GM13976 (cell line): ENCODE measurements at regions not wholly inside any gene's neighbourhood (a gene's known extent, or its start where the extent isn't known, plus 50 kb on each side); places are given as distances from the start of the nearest gene placed in this dataset.

Experiments used
- DNase-seq: peaks from one replicate; pipeline ENCODE4 v3.0.0; 2012; ENCODE audit warnings: low spot score
- in situ Hi-C: fragments of 300-500 bp; cut with MboI; formaldehyde crosslinking; loops from one replicate; pipeline ENCODE4 v1.12.0; 2022; ENCODE audit warnings: low sequenced_read_pairs, mixed read lengths, inconsistent platforms; ENCODE audit not compliant: unreplicated experiment
- TF ChIP-seq, protein P1 (sequence below): IDR thresholded peaks from 2 replicates; pipeline ENCODE4 v1.5.1; 2012; ENCODE audit warnings: borderline replicate concordance, mild to moderate bottlenecking; ENCODE audit not compliant: insufficient read depth; ENCODE audit errors: extremely low read depth, missing control alignments, control extremely low read depth

DNA sequence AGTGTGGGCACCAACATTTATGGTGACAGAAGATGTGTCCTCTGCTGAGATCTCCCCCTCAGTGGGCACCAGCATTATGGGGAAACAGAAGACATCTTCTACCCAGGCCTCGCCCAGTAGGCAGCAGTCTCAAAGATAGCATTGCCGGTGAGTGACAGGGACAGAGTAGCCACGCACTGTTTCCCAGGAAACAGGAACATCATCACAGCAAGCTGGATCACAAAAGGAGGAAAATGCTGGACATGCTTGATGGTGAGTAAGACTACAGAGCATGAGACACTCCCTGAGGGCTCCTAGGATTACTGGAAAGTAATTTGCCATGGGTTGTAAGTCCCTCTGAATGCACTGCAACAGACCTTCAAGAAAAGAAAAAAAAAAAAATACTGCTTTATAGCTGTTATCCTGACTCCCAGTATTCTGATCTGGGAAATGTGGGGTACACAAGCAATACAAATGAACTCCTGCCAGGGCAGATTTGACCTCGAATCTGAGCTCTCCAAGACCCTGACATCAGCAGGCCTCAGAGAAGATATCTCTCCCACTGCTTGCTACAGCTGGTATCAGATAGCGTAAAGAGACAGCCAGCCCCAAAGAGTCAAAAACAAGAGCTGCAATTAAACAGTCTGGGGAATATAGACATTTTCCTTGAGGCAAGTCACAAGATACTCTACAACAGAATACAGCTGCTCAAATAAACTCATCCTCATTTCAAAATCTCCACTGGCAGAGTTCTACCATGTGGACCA lies 180.4 kb downstream of the RBM26 start:
- no peak for DNase-seq
- in situ Hi-C loops, result no loop called here
- TF ChIP-seq, protein P1, sequence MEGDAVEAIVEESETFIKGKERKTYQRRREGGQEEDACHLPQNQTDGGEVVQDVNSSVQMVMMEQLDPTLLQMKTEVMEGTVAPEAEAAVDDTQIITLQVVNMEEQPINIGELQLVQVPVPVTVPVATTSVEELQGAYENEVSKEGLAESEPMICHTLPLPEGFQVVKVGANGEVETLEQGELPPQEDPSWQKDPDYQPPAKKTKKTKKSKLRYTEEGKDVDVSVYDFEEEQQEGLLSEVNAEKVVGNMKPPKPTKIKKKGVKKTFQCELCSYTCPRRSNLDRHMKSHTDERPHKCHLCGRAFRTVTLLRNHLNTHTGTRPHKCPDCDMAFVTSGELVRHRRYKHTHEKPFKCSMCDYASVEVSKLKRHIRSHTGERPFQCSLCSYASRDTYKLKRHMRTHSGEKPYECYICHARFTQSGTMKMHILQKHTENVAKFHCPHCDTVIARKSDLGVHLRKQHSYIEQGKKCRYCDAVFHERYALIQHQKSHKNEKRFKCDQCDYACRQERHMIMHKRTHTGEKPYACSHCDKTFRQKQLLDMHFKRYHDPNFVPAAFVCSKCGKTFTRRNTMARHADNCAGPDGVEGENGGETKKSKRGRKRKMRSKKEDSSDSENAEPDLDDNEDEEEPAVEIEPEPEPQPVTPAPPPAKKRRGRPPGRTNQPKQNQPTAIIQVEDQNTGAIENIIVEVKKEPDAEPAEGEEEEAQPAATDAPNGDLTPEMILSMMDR, result no peak

- TF ChIP-seq, protein P1, result no peak
- in situ Hi-C loops, result no loop called here
- no peak for DNase-seq
Measured at GRCh38 chr13:79222427-79223205, 183.4 kb downstream of the RBM26 start.

- in situ Hi-C loops, result no loop called here
- TF ChIP-seq, protein P1, result no peak
- DNase-seq, result no peak
Measured at GRCh38 chr13:79212064-79212619, 193.9 kb downstream of the RBM26 start.

GRCh38 chr13:79211377-79211776 lies 194.7 kb downstream of the RBM26 start:
- TF ChIP-seq, protein P1, result no peak
- in situ Hi-C loops, result no loop called here
- no peak for DNase-seq

- TF ChIP-seq, protein P1, result no peak
- in situ Hi-C loops, result no loop called here
- DNase-seq, result no peak
Measured at GRCh38 chr13:79197933-79198332, 208.1 kb downstream of the RBM26 start.

- in situ Hi-C loops, result no loop called here
- TF ChIP-seq, protein P1, result no peak
- DNase-seq, result no peak
Measured at GRCh38 chr13:79196843-79197242, 209.2 kb downstream of the RBM26 start.
